Activated naive CD4-positive, alpha-beta T cell treated with anti-CD3 and anti-CD28 coated beads, Interleukin-2, amount 50 U/mL, for 72 hours (primary cell): ENCODE measurements at regions not wholly inside any gene's neighbourhood (a gene's known extent, or its start where the extent isn't known, plus 50 kb on each side); places are given as distances from the start of the nearest gene placed in this dataset.

Experiments
- ATAC-seq, 2 donors: fragments of 150-1000 bp; cut with Tn5 transposase; 2 replicates each; pipeline ENCODE4 v1.10.0; 2021; ENCODE audit warnings: mild to moderate bottlenecking in 2 of 2, moderate library complexity in 2 of 2
- DNase-seq, 2 donors: peaks; one replicate each; pipeline ENCODE4 v3.0.0; 2021 to 2022; ENCODE audit warnings: low spot score in 2 of 2
- H3K27ac Mint-ChIP-seq, 2 donors: one replicate each; pipeline ENCODE4 v1.8.0; 2022; ENCODE audit warnings: mild to moderate bottlenecking in 2 of 2, mixed read lengths in 2 of 2
- H3K36me3 Mint-ChIP-seq, 2 donors: one replicate each; pipeline ENCODE4 v1.8.0; 2022; ENCODE audit warnings: mixed read lengths in 2 of 2
- H3K9me3 Mint-ChIP-seq, 2 donors: one replicate each; pipeline ENCODE4 v1.8.0; 2022; ENCODE audit warnings: mixed read lengths in 2 of 2

GRCh38 chr3:29057326-29057725 lies 223.5 kb upstream of the RBMS3 start:
- peaks cover 23 to 26% of the 10 kb centered on the region in 2 donors for H3K9me3 Mint-ChIP-seq
- H3K36me3 Mint-ChIP-seq, result peaks cover 14 to 32% of the 10 kb centered on the region in 2 donors
- no peak overlapping the region for H3K27ac Mint-ChIP-seq
- ATAC-seq (no peak), DNase-seq (no peak)

GRCh38 chr3:29064085-29064484 lies 216.8 kb upstream of the RBMS3 start:
- H3K9me3 Mint-ChIP-seq, result peaks cover 3 to 4% of the 10 kb centered on the region in 2 donors
- H3K36me3 Mint-ChIP-seq, result no peaks in the 10 kb centered on the region
- no peak for ATAC-seq
- DNase-seq, result no peak
- H3K27ac Mint-ChIP-seq, result no peak overlapping the region

- Mint-ChIP-seq H3K27ac (no peak overlapping the region), H3K36me3 (no peaks in the 10 kb centered on the region)
- ATAC-seq, result no peak
Observed at GRCh38 chr3:29065211-29065785, 215.6 kb upstream of the RBMS3 start.

DNA sequence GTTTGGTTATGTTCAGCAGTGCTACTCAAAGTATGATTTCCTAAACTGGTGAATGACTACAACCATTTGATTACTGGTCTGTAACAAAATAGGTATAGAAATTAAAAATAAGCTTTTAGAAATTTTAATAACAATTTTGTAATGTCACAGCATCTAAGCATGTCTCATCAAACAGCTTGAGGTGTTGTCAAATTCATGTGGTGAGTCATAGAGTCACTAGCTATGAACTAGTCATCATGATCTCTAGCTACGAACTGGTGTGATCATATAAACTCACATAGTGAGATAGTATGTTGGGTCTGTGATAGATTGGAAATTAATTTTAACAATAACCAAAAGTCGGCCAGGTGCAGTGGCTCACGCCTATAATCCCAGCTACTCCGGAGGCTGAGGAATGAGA lies 213.9 kb upstream of the RBMS3 start:
- Mint-ChIP-seq H3K27ac (no peak overlapping the region), H3K36me3 (peaks cover 0 to 7% of the 10 kb centered on the region in 2 donors), H3K9me3 (peaks cover 10 to 17% of the 10 kb centered on the region in 2 donors)
- peak in 1 of 2 donors; percentile 40 for ATAC-seq
- no peak for DNase-seq

More at GRCh38 chr3:29065211-29065785, 215.6 kb upstream of the RBMS3 start:
- DNase-seq, result no peak
- peaks cover 3 to 6% of the 10 kb centered on the region in 2 donors for H3K9me3 Mint-ChIP-seq

DNA sequence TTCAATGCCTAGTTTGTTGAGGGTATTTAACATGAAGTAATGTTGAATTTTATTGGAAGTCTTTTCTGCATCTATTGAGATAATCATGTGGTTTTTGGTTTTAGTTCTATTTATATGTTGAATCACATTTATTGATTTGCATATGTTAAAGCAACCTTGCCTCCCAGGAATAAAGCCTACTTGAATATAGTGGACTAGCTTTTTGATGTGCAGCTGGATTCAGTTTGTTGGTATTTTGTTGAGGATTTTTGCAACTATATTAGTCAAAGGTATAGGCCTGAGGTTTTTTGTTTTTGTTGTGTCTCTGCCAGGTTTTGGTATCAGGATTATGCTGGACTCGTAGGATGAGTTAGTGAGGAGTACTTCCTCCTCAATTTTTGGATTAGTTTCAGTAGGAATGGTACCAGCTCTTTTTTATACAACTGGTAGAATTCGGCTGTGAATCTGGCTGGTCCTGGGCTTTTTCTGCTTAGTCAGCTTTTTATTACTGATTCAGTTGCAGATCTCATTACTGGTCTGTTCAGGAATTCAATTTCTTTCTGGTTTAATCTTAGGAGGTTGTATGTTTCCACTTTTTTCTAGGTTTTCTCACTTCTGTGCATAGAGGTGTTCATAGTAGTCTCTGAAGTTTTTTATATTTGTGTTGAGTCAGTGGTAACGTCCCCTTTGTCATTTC lies 209.8 kb upstream of the RBMS3 start:
- no peak overlapping the region for H3K27ac Mint-ChIP-seq
- no peak for ATAC-seq
- peaks cover 0 to 8% of the 10 kb centered on the region in 2 donors for H3K36me3 Mint-ChIP-seq
- peaks cover 14 to 22% of the 10 kb centered on the region in 2 donors for H3K9me3 Mint-ChIP-seq
- DNase-seq, result no peak

DNA sequence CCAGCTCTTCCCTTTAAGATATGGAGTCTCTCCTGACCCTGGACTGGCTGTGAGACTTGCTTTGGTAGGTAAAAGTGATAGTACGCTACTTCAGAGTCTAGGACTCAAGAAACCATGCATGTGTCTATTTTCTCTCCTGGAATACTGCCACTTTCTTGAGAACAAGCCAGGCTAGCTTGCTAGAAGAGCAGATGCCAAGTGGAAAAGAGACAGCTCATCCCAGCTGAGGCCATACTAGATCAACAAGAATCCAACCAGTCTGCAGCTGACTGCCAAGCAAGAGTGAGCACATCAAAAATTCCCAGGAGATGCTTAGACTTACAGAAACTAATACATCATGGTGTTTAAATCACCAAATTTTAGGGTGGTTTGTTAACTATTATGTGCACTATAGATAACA lies 208.3 kb upstream of the RBMS3 start:
- H3K27ac Mint-ChIP-seq, result no peak overlapping the region
- H3K36me3 Mint-ChIP-seq, result peaks cover 0 to 8% of the 10 kb centered on the region in 2 donors
- peaks cover 14 to 25% of the 10 kb centered on the region in 2 donors for H3K9me3 Mint-ChIP-seq
- no peak for ATAC-seq
- no peak for DNase-seq

DNA sequence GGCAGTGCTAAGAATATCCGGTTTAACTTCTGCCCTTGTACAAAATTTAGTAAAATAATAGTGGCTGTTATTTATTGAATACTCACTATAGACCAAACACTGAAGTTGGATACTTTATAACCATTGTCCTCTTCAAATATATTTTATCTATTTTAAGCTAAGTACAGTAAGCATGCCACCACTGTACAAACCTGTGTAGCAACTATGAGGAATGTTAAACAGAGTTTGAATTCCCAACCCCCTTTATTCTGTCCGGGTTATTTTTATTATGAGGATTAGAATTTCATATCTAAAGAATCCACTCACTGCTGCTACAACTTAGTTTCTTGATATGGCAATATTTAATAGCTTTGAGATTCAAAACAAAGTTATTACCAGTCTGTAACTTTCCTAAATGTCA lies 203.5 kb upstream of the RBMS3 start:
- Mint-ChIP-seq H3K9me3 (peaks cover 6 to 8% of the 10 kb centered on the region in 2 donors), H3K36me3 (peaks cover 0 to 6% of the 10 kb centered on the region in 2 donors), H3K27ac (no peak overlapping the region)
- ATAC-seq, result no peak
- no peak for DNase-seq

- peaks cover 4 to 8% of the 10 kb centered on the region in 2 donors for H3K9me3 Mint-ChIP-seq
- H3K36me3 Mint-ChIP-seq, result peaks cover 0 to 6% of the 10 kb centered on the region in 2 donors
- DNase-seq (no peak), ATAC-seq (no peak)
- no peak overlapping the region for H3K27ac Mint-ChIP-seq
Observed at GRCh38 chr3:29079358-29079757, 201.5 kb upstream of the RBMS3 start.

DNA sequence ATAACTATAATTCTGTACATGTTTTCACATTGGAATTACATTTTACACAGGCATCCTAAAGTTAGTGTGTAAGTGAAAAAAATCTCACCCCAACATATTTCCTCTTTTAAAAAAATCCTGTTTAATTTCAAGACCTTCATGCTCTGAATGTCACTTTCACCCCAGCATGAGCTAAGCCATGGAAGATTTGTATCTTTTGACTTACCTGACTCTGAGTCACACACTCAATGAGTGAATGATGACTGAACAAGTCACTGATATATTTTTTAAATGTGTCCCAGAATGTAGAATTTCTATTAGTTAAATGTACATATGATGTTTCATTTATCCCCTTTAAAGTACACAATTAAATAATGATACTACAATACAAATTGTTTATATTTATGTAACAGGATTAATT lies 199.9 kb upstream of the RBMS3 start:
- DNase-seq (no peak), ATAC-seq (no peak)
- H3K36me3 Mint-ChIP-seq, result peaks cover 2 to 6% of the 10 kb centered on the region in 2 donors
- peaks cover 8% of the 10 kb centered on the region in 2 donors for H3K9me3 Mint-ChIP-seq
- H3K27ac Mint-ChIP-seq, result no peak overlapping the region

DNA sequence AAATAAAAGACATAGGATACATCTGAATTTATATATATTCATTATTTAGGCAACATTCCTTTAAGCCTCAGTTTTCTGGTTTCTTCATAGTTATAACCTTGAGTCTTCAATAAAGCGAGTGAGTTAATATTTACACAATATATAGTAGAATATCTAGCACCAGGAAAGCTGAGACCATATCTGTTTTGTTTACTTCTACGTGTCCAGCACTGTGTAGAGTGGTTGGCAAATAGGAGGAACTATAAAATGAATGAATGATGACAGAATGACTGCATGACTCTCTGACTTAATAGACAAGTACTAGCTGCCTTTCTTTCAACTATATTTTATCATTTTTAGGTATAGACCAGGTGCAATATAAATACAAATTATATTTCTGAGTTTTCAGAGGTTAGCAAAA lies 197.8 kb upstream of the RBMS3 start:
- H3K9me3 Mint-ChIP-seq, result peaks cover 5 to 8% of the 10 kb centered on the region in 2 donors
- ATAC-seq (no peak), DNase-seq (no peak)
- peaks cover 4 to 6% of the 10 kb centered on the region in 2 donors for H3K36me3 Mint-ChIP-seq
- H3K27ac Mint-ChIP-seq, result no peak overlapping the region

DNA sequence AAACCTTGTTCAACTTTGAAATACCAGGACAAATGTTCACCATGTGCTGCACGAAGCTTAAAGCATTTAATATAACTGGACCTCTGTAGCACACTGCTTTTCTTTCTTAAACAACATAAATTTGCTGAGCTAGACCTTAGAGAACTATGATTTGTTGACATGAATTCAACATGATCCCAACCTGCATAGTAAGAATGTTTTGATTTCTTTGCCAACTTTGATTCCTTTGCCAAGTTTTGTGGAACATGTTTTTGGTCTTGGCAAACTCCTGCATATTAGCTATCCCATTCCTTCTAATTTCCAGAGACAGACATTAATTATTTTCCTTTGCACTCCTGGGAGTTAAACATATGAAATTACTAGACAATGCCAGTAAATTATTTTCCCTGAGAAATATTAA lies 197.2 kb upstream of the RBMS3 start:
- ATAC-seq, result no peak
- no peak overlapping the region for H3K27ac Mint-ChIP-seq
- peaks cover 4 to 6% of the 10 kb centered on the region in 2 donors for H3K36me3 Mint-ChIP-seq
- no peak for DNase-seq
- peaks cover 5 to 8% of the 10 kb centered on the region in 2 donors for H3K9me3 Mint-ChIP-seq

GRCh38 chr3:29088579-29088978 lies 192.3 kb upstream of the RBMS3 start:
- peaks cover 0 to 5% of the 10 kb centered on the region in 2 donors for H3K9me3 Mint-ChIP-seq

GRCh38 chr3:29090912-29091597 lies 189.8 kb upstream of the RBMS3 start:
- ATAC-seq (peak in 1 of 2 donors; percentile 84), DNase-seq (no peak)
- peak overlapping the region in 1 of 2 donors; percentile 11 for H3K27ac Mint-ChIP-seq
- peaks cover 1 to 2% of the 10 kb centered on the region in 2 donors for H3K9me3 Mint-ChIP-seq
- H3K36me3 Mint-ChIP-seq, result peaks cover 1 to 6% of the 10 kb centered on the region in 2 donors

More at GRCh38 chr3:29088579-29088978, 192.3 kb upstream of the RBMS3 start:
- ATAC-seq (no peak), DNase-seq (no peak)
- Mint-ChIP-seq H3K36me3 (peaks cover 4 to 6% of the 10 kb centered on the region in 2 donors), H3K27ac (no peak overlapping the region)

DNA sequence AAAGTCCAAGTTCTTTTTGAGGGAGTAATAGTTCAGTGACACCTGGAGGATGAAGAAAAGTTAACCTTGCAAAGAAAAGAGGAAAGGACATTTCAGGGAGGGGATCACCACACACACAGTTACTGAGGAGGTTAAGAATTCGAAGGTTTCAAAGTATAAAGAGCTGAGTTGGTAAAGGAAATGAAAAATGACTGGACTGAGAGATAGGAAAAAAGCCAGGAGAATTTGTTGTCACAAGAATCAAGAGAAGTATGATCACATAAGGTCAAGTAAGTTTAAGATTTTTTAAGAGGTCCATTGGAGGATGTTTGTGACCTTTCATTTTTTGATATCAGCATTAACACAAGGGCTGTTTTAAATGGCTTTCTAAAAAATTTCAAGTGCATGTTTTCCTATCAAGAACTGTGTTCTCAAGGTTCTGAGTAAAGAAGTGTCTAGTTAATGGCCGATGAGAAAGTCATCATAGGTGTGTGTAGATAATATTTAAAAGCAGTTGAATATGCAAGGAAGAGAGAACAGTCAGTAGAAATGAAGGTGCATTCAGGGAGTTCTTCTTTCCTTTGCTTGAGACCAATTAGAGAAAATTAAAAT lies 189.2 kb upstream of the RBMS3 start:
- H3K36me3 Mint-ChIP-seq, result peaks cover 1 to 7% of the 10 kb centered on the region in 2 donors
- DNase-seq (no peak), ATAC-seq (no peak)
- H3K27ac Mint-ChIP-seq, result peak overlapping the region in 1 of 2 donors; percentile 11
- H3K9me3 Mint-ChIP-seq, result peaks cover 5 to 6% of the 10 kb centered on the region in 2 donors

DNA sequence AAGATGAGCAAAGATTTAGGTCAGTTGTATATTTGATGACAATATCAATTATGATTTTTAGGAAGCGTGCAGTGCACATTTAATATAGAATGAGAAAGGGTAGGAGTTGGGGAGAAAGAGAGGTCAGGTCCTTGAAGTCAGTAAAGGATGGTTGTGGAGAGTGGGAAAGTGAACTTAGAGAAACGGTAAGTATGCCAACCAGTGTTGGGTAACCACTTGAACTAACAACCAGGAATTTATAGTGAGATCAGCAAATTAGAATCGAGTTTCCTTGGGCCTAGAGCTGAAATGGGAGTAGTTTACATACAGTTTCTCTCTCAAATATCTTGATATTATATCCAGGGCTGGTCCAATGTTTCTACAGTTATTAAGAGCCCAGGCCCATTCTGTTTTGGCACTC lies 188.5 kb upstream of the RBMS3 start:
- DNase-seq, result no peak
- H3K36me3 Mint-ChIP-seq, result peaks cover 6 to 13% of the 10 kb centered on the region in 2 donors
- H3K9me3 Mint-ChIP-seq, result peaks cover 9% of the 10 kb centered on the region in 2 donors
- no peak overlapping the region for H3K27ac Mint-ChIP-seq
- no peak for ATAC-seq

DNA sequence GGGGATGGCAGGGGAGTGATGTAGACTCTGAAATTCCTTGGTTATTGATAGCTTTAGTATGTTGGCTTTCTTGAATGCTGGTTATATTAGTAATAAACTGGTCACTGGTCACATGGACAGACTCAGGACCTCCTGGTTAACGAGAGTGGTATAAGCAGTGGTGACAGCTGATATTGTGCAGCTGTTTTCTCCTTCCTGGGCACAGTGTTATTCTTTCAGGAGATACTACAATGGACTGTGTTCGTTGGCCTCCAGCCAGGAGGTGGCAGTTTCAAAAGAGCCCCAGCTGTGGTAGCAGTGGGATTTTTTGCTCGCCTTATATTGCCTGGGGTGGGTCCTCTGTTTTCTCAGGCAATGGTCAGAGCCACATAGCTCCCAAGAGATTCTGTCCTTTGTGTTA lies 181.6 kb upstream of the RBMS3 start:
- H3K36me3 Mint-ChIP-seq, result peaks cover 12 to 13% of the 10 kb centered on the region in 2 donors
- no peak for ATAC-seq
- no peak overlapping the region for H3K27ac Mint-ChIP-seq

GRCh38 chr3:29099775-29100174 lies 181.1 kb upstream of the RBMS3 start:
- ATAC-seq (no peak), DNase-seq (no peak)
- Mint-ChIP-seq H3K36me3 (peaks cover 12 to 13% of the 10 kb centered on the region in 2 donors), H3K9me3 (peaks cover 14 to 15% of the 10 kb centered on the region in 2 donors), H3K27ac (no peak overlapping the region)

More for the DNA sequence above, 181.6 kb upstream of the RBMS3 start:
- H3K9me3 Mint-ChIP-seq, result peaks cover 14 to 15% of the 10 kb centered on the region in 2 donors
- DNase-seq, result no peak
